H9 (cell line): ENCODE measurements at regions not wholly inside any gene's neighbourhood (a gene's known extent, or its start where the extent isn't known, plus 50 kb on each side); places are given as distances from the start of the nearest gene placed in this dataset.

ENCODE experiments used
- DNase-seq: peaks from one replicate; pipeline ENCODE4 v3.0.0-alpha.2; 2017
- H2AFZ ChIP-seq: one replicate; pipeline ENCODE4 v1.6.1; 2013; ENCODE audit warnings: mild to moderate bottlenecking, low read length, control low read depth, moderate library complexity
- H2AK5ac ChIP-seq: 2 replicates; pipeline ENCODE4 v1.6.1; 2013; ENCODE audit warnings: low read length, control low read depth, mixed read lengths; ENCODE audit not compliant: insufficient read length
- H2BK120ac ChIP-seq: one replicate; pipeline ENCODE4 v1.6.1; 2013; ENCODE audit warnings: low read depth, mild to moderate bottlenecking, low read length, control low read depth, inconsistent platforms; ENCODE audit not compliant: poor library complexity, severe bottlenecking
- H2BK12ac ChIP-seq: 2 replicates; pipeline ENCODE4 v1.6.1; 2013; ENCODE audit warnings: low read length, control low read depth, mixed read lengths, low read depth; ENCODE audit not compliant: insufficient read length
- H2BK15ac ChIP-seq: 2 replicates; pipeline ENCODE4 v1.6.1; 2013; ENCODE audit warnings: low read depth, low read length, control low read depth
- H2BK20ac ChIP-seq: one replicate; pipeline ENCODE4 v1.6.1; 2013; ENCODE audit warnings: low read depth, mild to moderate bottlenecking, low read length, control low read depth, inconsistent platforms; ENCODE audit not compliant: poor library complexity, severe bottlenecking
- H2BK5ac ChIP-seq: 2 replicates; pipeline ENCODE4 v1.6.1; 2013; ENCODE audit warnings: low read length, control low read depth, mixed read lengths; ENCODE audit not compliant: insufficient read length
- H3K14ac ChIP-seq: 2 replicates; pipeline ENCODE4 v1.6.1; 2013; ENCODE audit warnings: low read length, control low read depth; ENCODE audit not compliant: insufficient read depth
- H3K18ac ChIP-seq: 2 replicates; pipeline ENCODE4 v1.6.1; 2013; ENCODE audit warnings: low read depth, mild to moderate bottlenecking, mixed read lengths, low read length, control low read depth; ENCODE audit not compliant: insufficient read length
- H3K23ac ChIP-seq: 2 replicates; pipeline ENCODE4 v1.6.1; 2013; ENCODE audit warnings: low read length, control low read depth, mixed read lengths, low read depth; ENCODE audit not compliant: insufficient read length
- H3K23me2 ChIP-seq: 2 replicates; pipeline ENCODE4 v1.6.1; 2013; ENCODE audit warnings: low read depth, mild to moderate bottlenecking, mixed read lengths, low read length, control low read depth; ENCODE audit not compliant: insufficient read length, poor library complexity, severe bottlenecking
- H3K27ac ChIP-seq: 2 replicates; pipeline ENCODE4 v1.5.1; 2013; ENCODE audit warnings: low read length, control low read depth, mixed read lengths, low read depth; ENCODE audit not compliant: insufficient read length
- H3K27me3 ChIP-seq: 2 replicates; pipeline ENCODE4 v1.6.1; 2013; ENCODE audit warnings: low read length, control low read depth, inconsistent platforms; ENCODE audit not compliant: insufficient read depth
- H3K4ac ChIP-seq: 2 replicates; pipeline ENCODE4 v1.6.1; 2013; ENCODE audit warnings: low read depth, mild to moderate bottlenecking, control low read depth, inconsistent platforms, low read length, moderate library complexity
- H3K4me1 ChIP-seq: 2 replicates; pipeline ENCODE4 v1.6.1; 2013; ENCODE audit warnings: low read length, control low read depth, inconsistent platforms; ENCODE audit not compliant: insufficient read depth
- H3K4me2 ChIP-seq: 2 replicates; pipeline ENCODE4 v1.6.1; 2013; ENCODE audit warnings: low read length, control low read depth, mixed read lengths; ENCODE audit not compliant: insufficient read length, insufficient read depth
- H3K56ac ChIP-seq: 2 replicates; pipeline ENCODE4 v1.6.1; 2013; ENCODE audit warnings: low read depth, mild to moderate bottlenecking, mixed read lengths, low read length, control low read depth; ENCODE audit not compliant: insufficient read length
- H3K79me1 ChIP-seq: 2 replicates; pipeline ENCODE4 v1.6.1; 2013; ENCODE audit warnings: low read depth, mild to moderate bottlenecking, moderate library complexity, low read length, control low read depth, inconsistent platforms; ENCODE audit not compliant: insufficient read depth, poor library complexity, severe bottlenecking
- H3K79me2 ChIP-seq: 2 replicates; pipeline ENCODE4 v1.6.1; 2013; ENCODE audit warnings: low read length, control low read depth, inconsistent platforms; ENCODE audit not compliant: insufficient read depth
- H3K9ac ChIP-seq: 2 replicates; pipeline ENCODE4 v1.6.1; 2013; ENCODE audit warnings: low read length, control low read depth, mixed read lengths; ENCODE audit not compliant: insufficient read length; ENCODE audit errors: extremely low read depth
- H3K9me3 ChIP-seq: one replicate; pipeline ENCODE4 v1.6.1; 2013; ENCODE audit warnings: low read depth, low read length, inconsistent platforms; ENCODE audit not compliant: control insufficient read depth
- H3T11ph ChIP-seq: one replicate; pipeline ENCODE4 v1.6.1; 2013; ENCODE audit warnings: mild to moderate bottlenecking, low read length, control low read depth, inconsistent platforms
- H4K20me1 ChIP-seq: one replicate; pipeline ENCODE4 v1.6.1; 2013; ENCODE audit not compliant: control insufficient read depth, insufficient read length, insufficient read depth
- H4K5ac ChIP-seq: 2 replicates; pipeline ENCODE4 v1.6.1; 2013; ENCODE audit warnings: low read depth, mild to moderate bottlenecking, mixed read lengths, low read length, control low read depth; ENCODE audit not compliant: insufficient read length
- H4K8ac ChIP-seq: replicated peaks from 2 replicates; pipeline ENCODE4 v1.6.1; 2013; ENCODE audit warnings: low read length, control low read depth, mixed read lengths, low read depth; ENCODE audit not compliant: insufficient read length
- H4K91ac ChIP-seq: 2 replicates; pipeline ENCODE4 v1.6.1; 2013; ENCODE audit warnings: low read depth, mild to moderate bottlenecking, moderate library complexity, mixed read lengths, low read length, control low read depth; ENCODE audit not compliant: insufficient read length
- H3K27ac Mint-ChIP-seq, 3 experiments: 2 replicates in 2 of 3; 3 replicates in 1 of 3; pipeline ENCODE4 v1.8.0; 2020 to 2021; ENCODE audit warnings: mixed read lengths in 3 of 3, mild to moderate bottlenecking in 1 of 3, moderate library complexity in 1 of 3
- H3K27me3 Mint-ChIP-seq: 2 replicates; pipeline ENCODE4 v1.8.0; 2021; ENCODE audit warnings: low read depth, mild to moderate bottlenecking, moderate library complexity, mixed read lengths
- H3K36me3 Mint-ChIP-seq, 3 experiments: 2 replicates in 2 of 3; 3 replicates in 1 of 3; pipeline ENCODE4 v1.8.0; 2020 to 2021; ENCODE audit warnings: low read depth in 3 of 3, mixed read lengths in 3 of 3; ENCODE audit not compliant: insufficient read depth in 1 of 3
- H3K4me1 Mint-ChIP-seq, 2 experiments: 2 replicates each; pipeline ENCODE4 v1.8.0; 2020; ENCODE audit warnings: mixed read lengths in 2 of 2
- H3K4me3 Mint-ChIP-seq, 2 experiments: 2 replicates in 1 of 2; 3 replicates in 1 of 2; pipeline ENCODE4 v1.8.0; 2020 to 2021; ENCODE audit warnings: mild to moderate bottlenecking in 2 of 2, mixed read lengths in 2 of 2, moderate library complexity in 1 of 2
- H3K9me3 Mint-ChIP-seq, 2 experiments: 2 replicates in 1 of 2; 3 replicates in 1 of 2; pipeline ENCODE4 v1.8.0; 2020; ENCODE audit warnings: mild to moderate bottlenecking in 2 of 2, mixed read lengths in 2 of 2, moderate library complexity in 1 of 2
- WGBS: extraction: QIAGEN DNeasy Blood & Tissue Kit; methylation state at CpG from one replicate; pipeline ENCODE4 v1.1.7; 2013; ENCODE audit warnings: missing lambda C conversion rate, low lambda C conversion rate, mixed read lengths; ENCODE audit not compliant: insufficient read length; ENCODE audit errors: extremely low coverage; 5-methylcytosine and 5-hydroxymethylcytosine counted together
- TF ChIP-seq, protein P1 (sequence below): fragments of 200-600 bp; sonication (generic); conservative IDR thresholded peaks from 3 replicates; pipeline ENCODE4 v1.8.0; 2021; ENCODE audit warnings: antibody characterized with exemption, mild to moderate bottlenecking

DNA sequence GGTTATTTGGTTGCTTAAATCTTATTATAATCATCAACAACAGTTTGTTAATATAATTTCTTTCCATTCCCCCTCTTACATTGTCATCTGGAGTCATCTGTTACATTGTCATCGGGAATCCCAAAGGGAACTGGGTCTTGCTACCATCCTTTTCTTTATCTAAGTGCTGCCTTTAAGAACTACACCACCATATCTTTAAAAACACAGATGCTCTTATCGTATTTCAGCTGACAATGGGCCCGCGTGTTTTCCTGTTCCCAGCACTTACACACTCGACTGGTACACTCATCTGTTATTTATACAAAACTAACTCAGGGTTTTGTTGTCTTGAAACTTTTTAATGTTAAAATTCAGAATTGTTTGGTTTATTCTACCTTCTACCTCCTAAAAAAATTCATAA, 256.2 kb upstream of the MGMT start:
- DNase-seq: no peak
- Histone ChIP-seq H3K9me3 (no peaks in the 10 kb centered on the region), H2AK5ac (no peak overlapping the region), H2AFZ (no peak overlapping the region), H3K4me1 (no peaks in the 10 kb centered on the region), H3K79me1 (no peaks in the 10 kb centered on the region), H3K14ac (no peak overlapping the region), H3T11ph (no peak overlapping the region), H2BK120ac (no peak overlapping the region), H2BK12ac (no peak overlapping the region), H4K20me1 (no peaks in the 10 kb centered on the region), H3K4me2 (no peak overlapping the region), H3K4ac (no peak overlapping the region), H4K8ac (no peak overlapping the region), H3K23me2 (no peaks in the 10 kb centered on the region), H4K91ac (no peak overlapping the region), H3K23ac (no peak overlapping the region), H2BK20ac (no peak overlapping the region), H3K9ac (no peak overlapping the region), H3K27ac (no peak overlapping the region), H2BK5ac (no peak overlapping the region), H2BK15ac (no peak overlapping the region), H3K27me3 (no peaks in the 10 kb centered on the region), H3K18ac (no peak overlapping the region), H4K5ac (no peak overlapping the region), H3K56ac (no peak overlapping the region), H3K79me2 (no peaks in the 10 kb centered on the region)
- WGBS: no CpG with 5 or more reads among the region's 5 CpGs
- Mint-ChIP-seq H3K4me1 (no peaks in the 10 kb centered on the region), H3K4me3 (no peak overlapping the region), H3K27me3 (no peaks in the 10 kb centered on the region; the same call in 1 of the 2 replicates), H3K9me3 (no peaks in the 10 kb centered on the region), H3K36me3 (no peaks in the 10 kb centered on the region), H3K27ac (no peak overlapping the region)
- TF ChIP-seq, protein P1, sequence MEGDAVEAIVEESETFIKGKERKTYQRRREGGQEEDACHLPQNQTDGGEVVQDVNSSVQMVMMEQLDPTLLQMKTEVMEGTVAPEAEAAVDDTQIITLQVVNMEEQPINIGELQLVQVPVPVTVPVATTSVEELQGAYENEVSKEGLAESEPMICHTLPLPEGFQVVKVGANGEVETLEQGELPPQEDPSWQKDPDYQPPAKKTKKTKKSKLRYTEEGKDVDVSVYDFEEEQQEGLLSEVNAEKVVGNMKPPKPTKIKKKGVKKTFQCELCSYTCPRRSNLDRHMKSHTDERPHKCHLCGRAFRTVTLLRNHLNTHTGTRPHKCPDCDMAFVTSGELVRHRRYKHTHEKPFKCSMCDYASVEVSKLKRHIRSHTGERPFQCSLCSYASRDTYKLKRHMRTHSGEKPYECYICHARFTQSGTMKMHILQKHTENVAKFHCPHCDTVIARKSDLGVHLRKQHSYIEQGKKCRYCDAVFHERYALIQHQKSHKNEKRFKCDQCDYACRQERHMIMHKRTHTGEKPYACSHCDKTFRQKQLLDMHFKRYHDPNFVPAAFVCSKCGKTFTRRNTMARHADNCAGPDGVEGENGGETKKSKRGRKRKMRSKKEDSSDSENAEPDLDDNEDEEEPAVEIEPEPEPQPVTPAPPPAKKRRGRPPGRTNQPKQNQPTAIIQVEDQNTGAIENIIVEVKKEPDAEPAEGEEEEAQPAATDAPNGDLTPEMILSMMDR: no peak
